COLO668 (cell line): ENCODE measurements at regions not wholly inside any gene's neighbourhood (a gene's known extent, or its start where the extent isn't known, plus 50 kb on each side); places are given as distances from the start of the nearest gene placed in this dataset.
A peak's percentile ranks its signal among the peaks of the same experiment; 100 is the strongest.

ENCODE experiments used
- DNase-seq: peaks from one replicate; lab custom pipeline; 2025; ENCODE audit not compliant: unreplicated experiment; lab: John Stamatoyannopoulos, UW

- no peak for DNase-seq
Measured at GRCh38 chr9:2565676-2566340, 55.8 kb upstream of the VLDLR start.

GRCh38 chr9:2567922-2568321 is 53.7 kb upstream of the VLDLR start:
- no peak for DNase-seq

GRCh38 chr9:2568689-2569088 is 52.9 kb upstream of the VLDLR start:
- no peak for DNase-seq

- DNase-seq: peak; percentile 82
Measured at GRCh38 chr9:2570615-2571479, 50.7 kb upstream of the VLDLR start.
